NCI-H146 (cell line): ENCODE measurements at regions not wholly inside any gene's neighbourhood (a gene's known extent, or its start where the extent isn't known, plus 50 kb on each side); places are given as distances from the start of the nearest gene placed in this dataset.

Experiments used
- DNase-seq: peaks from one replicate; lab custom pipeline; 2025; lab: John Stamatoyannopoulos, UW

- DNase-seq, result no peak
These were observed 82.7 kb upstream of the DUSP22 start for GRCh38 chr6:209432-210103.

DNA sequence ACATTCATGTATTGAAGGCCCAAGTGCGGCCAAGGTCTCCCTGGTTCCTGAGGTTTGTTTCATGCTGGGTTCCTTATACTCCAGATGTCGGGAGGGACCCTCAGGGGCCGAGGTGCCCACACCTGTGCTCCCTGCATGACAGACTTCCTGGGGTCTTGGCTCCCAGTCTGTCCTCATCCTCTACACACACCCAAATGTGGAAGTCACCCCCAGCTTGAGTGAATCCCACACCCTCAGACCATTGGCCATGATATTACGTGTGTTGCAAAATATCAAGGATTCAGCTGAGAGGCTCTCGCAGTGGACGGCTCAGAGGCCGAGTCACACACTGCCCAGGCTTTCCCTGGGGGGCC lies 82.2 kb upstream of the DUSP22 start:
- DNase-seq, result no peak

GRCh38 chr6:210778-211374 lies 81.4 kb upstream of the DUSP22 start:
- peak; percentile 48 for DNase-seq

- DNase-seq, result no peak
These were observed 80.3 kb upstream of the DUSP22 start for GRCh38 chr6:211871-212497.

GRCh38 chr6:213284-213683 lies 79.0 kb upstream of the DUSP22 start:
- DNase-seq, result no peak

- no peak for DNase-seq
These were observed 77.9 kb upstream of the DUSP22 start for GRCh38 chr6:214428-214827.

DNA sequence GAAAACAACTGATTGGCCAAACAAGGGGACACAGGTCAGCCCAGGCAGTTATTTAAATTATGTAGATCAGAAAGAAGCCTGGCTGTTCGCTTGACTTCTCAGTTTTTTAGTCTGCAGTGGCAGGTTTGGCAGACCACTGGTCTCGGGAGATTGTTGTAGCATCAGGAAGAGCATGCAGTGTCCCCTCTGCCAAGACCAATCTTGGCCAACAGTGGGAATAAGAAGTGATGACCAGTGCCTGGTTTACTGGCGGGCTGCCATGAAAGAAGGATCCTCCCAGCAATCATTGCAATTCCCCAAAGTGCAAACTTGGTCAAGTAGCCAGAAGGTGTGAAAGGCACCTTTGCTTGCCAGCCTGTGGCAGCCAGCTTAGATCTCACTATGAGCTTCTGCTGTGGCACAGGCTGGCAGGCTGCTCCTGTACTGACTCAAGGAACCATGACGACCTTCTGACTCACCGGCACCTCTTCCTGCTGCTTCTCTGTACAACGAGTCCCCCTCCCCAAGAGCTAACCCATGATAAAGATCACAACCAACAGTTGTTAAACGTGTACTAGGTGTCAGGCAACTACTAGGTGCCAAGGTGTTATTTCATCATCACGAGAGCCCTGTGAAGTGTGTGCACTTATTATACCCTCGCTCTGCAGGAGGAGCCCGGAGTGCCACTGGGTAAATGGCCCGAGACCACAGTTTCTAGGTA lies 76.8 kb upstream of the DUSP22 start:
- no peak for DNase-seq

DNA sequence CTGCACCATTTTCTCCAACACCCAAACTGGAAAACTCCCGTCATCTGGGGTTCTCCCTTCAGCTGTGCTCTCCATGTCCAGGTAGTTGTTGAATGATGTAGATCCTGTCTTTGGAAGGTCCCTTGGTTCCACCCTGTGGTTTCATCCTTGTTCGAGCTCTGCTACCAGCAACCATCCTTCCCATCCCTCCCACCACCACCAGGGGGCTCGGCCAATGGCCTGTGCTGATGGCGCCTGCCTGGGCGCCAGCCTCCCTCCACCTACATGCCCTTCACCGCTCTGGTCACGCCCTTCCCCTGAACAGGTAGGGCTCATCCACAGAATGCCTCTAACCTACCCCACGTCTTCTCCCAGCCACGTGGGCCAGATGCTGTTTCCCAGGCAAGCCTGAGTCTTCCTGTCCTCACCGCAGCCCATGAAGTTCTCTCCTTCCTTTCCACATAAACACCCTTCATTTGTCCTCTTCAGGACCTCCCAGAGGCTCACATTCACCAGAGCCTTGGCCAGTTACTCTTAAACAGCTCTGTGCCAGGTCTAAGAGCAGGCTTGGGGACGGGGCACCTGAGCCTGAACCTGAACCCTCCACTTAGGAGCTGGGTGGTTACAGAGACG lies 75.1 kb upstream of the DUSP22 start:
- peak; percentile 28 for DNase-seq

- DNase-seq, result no peak
These were observed 73.9 kb upstream of the DUSP22 start for GRCh38 chr6:218153-219018.

DNA sequence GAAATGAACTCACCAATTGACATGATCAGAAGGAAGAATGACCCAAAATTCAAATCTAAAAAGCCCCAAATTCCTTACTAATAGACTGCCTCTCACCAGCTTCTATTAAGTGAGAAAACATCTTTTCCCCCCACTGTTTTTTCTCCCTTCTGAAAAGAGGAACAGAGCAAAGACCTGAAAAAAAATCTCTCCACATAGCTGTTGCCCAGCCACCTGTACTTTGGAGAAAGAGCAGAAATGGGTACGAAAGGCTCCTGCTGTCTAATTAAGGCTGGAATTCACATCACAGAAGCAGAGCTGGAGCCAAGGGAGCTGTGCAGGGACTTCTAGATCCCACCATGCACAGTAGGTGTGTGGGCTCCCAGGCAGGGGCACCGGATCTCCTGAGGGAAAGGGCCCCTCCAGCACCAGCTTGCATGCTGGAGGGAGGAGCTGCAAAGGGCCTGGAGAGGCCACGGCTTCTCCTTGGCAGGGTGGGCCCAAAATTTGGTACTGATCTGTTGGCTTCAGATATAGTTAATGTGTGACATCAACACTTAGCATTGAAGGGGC lies 73.2 kb upstream of the DUSP22 start:
- DNase-seq, result no peak

GRCh38 chr6:219641-220198 lies 72.6 kb upstream of the DUSP22 start:
- DNase-seq, result no peak

- no peak for DNase-seq
These were observed 72.0 kb upstream of the DUSP22 start for GRCh38 chr6:220312-220711.

- no peak for DNase-seq
These were observed 71.4 kb upstream of the DUSP22 start for GRCh38 chr6:220721-221475.

- DNase-seq, result no peak
These were observed 70.5 kb upstream of the DUSP22 start for GRCh38 chr6:221531-222349.

DNA sequence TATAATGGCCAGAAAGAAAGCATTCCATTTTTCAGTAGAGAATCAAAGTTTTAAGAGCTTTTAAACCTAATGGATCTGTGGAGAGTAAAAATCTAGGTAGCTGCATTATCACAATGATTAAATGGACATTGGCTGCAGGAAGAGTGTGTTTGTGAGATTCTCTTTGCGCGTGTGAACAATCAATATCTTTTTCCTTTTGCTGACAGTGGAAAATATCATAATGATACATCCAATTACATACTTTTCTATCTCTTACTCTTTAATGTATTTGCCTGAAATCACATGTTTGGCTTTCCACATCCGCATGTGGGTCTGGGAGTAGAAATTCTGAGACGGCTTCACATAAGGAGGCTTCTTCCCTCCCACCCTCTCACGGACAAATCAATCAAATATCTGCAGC lies 69.8 kb upstream of the DUSP22 start:
- no peak for DNase-seq

DNA sequence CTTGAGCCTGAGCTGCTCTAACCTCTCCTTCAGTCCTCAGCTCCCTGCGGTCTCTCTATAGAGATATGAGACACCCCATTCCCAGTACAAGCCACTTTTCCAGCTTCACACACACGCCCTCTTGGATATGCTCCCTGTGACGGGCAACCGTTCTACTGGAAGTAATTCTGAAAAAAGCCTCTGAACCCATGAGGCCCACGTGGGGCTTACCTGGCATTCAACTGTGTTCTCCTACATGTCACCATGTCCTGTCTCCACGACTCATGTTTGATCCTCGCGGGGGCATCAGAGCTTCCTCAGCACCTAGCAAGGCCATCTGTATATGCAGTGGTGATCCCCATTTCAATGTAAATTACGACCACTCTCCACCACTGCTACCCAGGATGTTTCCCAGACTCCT lies 69.2 kb upstream of the DUSP22 start:
- DNase-seq, result no peak

DNA sequence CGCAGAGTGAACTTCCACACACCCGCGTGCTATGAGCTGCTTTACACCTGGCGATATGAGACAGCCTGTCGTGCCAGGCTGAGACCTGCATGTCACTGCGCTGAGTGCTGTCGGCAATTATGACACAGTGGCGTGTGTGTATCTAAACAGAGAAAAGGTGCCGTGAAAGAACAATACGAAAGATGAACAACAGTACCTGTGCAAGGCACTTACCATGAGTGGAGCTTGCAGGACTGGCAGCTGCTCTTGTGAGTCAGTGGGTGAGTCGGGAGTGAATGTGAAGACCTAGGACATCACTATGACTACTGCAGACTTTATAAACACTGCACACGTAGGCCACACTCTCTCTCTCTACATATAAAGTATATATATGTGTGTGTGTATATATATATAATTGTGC lies 68.5 kb upstream of the DUSP22 start:
- DNase-seq, result no peak

GRCh38 chr6:224350-224749 lies 67.9 kb upstream of the DUSP22 start:
- DNase-seq, result no peak

DNA sequence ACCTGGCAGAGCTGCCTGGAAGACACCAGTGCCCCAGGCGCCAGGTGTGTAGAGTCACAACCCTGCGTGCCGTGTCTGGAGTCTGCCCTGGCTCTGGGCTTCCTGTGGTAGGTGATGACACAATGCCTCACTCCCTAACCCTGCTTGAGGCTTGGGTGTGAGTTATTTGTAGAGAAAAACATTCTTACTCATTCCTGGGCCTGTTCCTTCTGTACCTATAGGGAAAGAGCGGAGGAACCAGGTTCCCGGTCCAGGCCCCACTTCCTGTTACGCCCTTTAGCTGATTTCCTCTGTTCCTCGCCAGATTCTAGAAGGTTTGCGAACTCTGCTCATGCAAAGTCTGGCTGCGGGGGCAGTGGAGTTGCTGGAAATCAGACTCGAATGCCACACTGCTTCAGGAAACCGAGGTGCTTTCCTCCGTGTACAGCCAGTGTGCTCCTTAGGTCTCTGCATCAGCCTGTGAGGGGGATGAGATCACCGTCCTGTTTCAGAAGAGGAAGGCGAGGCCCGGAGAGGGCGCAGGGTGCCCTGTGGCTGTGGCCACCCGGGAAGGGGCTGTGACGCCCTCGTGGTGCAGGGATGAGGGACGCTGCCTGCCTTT lies 67.1 kb upstream of the DUSP22 start:
- no peak for DNase-seq
